ENCODE measurements at regions not wholly inside any gene's neighbourhood (a gene's known extent, or its start where the extent isn't known, plus 50 kb on each side); places are given as distances from the start of the nearest gene placed in this dataset.

- Histone ChIP-seq H2AFZ (ENCODE audit: low read depth) (no peak overlapping the region), H3K9me2 (no peaks in the 10 kb centered on the region), H3K4me2 (no peak overlapping the region), H4K20me1 (ENCODE audit: insufficient read depth) (no peaks in the 10 kb centered on the region), H3K79me2 (ENCODE audit: insufficient read depth) (no peaks in the 10 kb centered on the region), H3K4me3 (ENCODE audit: low read depth in 2 of 2, low read length in 1 of 2) (no peak overlapping the region), H3K36me3 (replicated peaks in 1 of 2; ENCODE audit: control insufficient read depth in 1 of 2, insufficient read depth in 2 of 2, low read length in 1 of 2) (no peaks in the 10 kb centered on the region), H3K4me1 (ENCODE audit: control insufficient read depth in 1 of 2, insufficient read depth in 2 of 2, low read depth in 1 of 2, low read length in 1 of 2) (no peaks in the 10 kb centered on the region), H3K9ac (no peak overlapping the region), H3F3A (replicated peaks; ENCODE audit: insufficient read depth) (no peaks in the 10 kb centered on the region), H3K27me3 (ENCODE audit: insufficient read depth) (no peaks in the 10 kb centered on the region), H3K9me3 (no peaks in the 10 kb centered on the region), H3K27ac (ENCODE audit: low read depth in 2 of 2, low read length in 1 of 2) (no peak overlapping the region)
- TF ChIP-seq ELF1 (IDR thresholded peaks at IDR 0.05) (no peak), RXRA (IDR thresholded peaks at IDR 0.05; ENCODE audit: borderline replicate concordance, low read depth) (no peak), GABPA (IDR thresholded peaks at IDR 0.05; ENCODE audit: low read depth) (no peak), RCOR1 (IDR thresholded peaks at IDR 0.05; ENCODE audit: low read length) (no peak), RAD21 (IDR thresholded peaks at IDR 0.05; ENCODE audit: low read length) (no peak), JUND (IDR thresholded peaks at IDR 0.05) (no peak)
- DNase-seq: no peak
- ChIA-PET POLR2A (no interaction called here), CTCF (no interaction called here)
- WGBS (ENCODE audit: low lambda C conversion rate): 61% methylated on average over 28 of the region's 43 CpGs
Measured at GRCh38 chr12:115598871-115599811, 678.4 kb downstream of the MED13L start.

GRCh38 chr12:115597157-115597712 is 680.3 kb downstream of the MED13L start:
- H3K27ac ChIP-seq (ENCODE audit: low read depth in 2 of 2, low read length in 1 of 2): no peak overlapping the region
- H3K4me3 ChIP-seq (ENCODE audit: low read depth in 2 of 2, low read length in 1 of 2): no peak overlapping the region
- ChIA-PET CTCF (interaction anchor here (0.8 kb wide), 1 partner anchor 320 kb away, joined by 3 read pairs; no protein-coding TSS in a partner anchor), POLR2A (no interaction called here)
- H3K4me1 ChIP-seq (ENCODE audit: control insufficient read depth in 1 of 2, insufficient read depth in 2 of 2, low read depth in 1 of 2, low read length in 1 of 2): no peaks in the 10 kb centered on the region
- no peaks in the 10 kb centered on the region for H3K9me3 ChIP-seq
- H3K9me2 ChIP-seq: no peaks in the 10 kb centered on the region
- H4K20me1 ChIP-seq (ENCODE audit: insufficient read depth): no peaks in the 10 kb centered on the region
- no peak for DNase-seq
- no peaks in the 10 kb centered on the region for H3K27me3 ChIP-seq (ENCODE audit: insufficient read depth)
- no peak for TF ChIP-seq MXI1 (IDR thresholded peaks at IDR 0.05; ENCODE audit: low read depth, low read length)
- no peak for TF ChIP-seq GABPA (IDR thresholded peaks at IDR 0.05; ENCODE audit: low read depth)
- no peak for TF ChIP-seq FOXJ3 (CRISPR knock-in tag; IDR thresholded peaks at IDR 0.05)
- TF ChIP-seq RXRA (IDR thresholded peaks at IDR 0.05; ENCODE audit: borderline replicate concordance, low read depth): no peak
- no peak for TF ChIP-seq TEAD4 (IDR thresholded peaks at IDR 0.05; ENCODE audit: borderline replicate concordance, insufficient read depth)
- TF ChIP-seq TCF12 (IDR thresholded peaks at IDR 0.05): no peak
- 50% methylated on average over 3 of the region's 3 CpGs for WGBS (ENCODE audit: low lambda C conversion rate)
- H3F3A ChIP-seq (replicated peaks; ENCODE audit: insufficient read depth): no peaks in the 10 kb centered on the region
- H3K4me2 ChIP-seq: no peak overlapping the region
- H3K36me3 ChIP-seq (replicated peaks in 1 of 2; ENCODE audit: control insufficient read depth in 1 of 2, insufficient read depth in 2 of 2, low read length in 1 of 2): no peaks in the 10 kb centered on the region
- H2AFZ ChIP-seq (ENCODE audit: low read depth): no peak overlapping the region
- H3K79me2 ChIP-seq (ENCODE audit: insufficient read depth): no peaks in the 10 kb centered on the region
- H3K9ac ChIP-seq: no peak overlapping the region

- CTCF ChIA-PET: no interaction called here
- 54% methylated on average over 9 of the region's 9 CpGs for WGBS (ENCODE audit: low lambda C conversion rate)
- TF ChIP-seq GATA2 (CRISPR knock-in tag; IDR thresholded peaks at IDR 0.05) (no peak), CTCF (IDR thresholded peaks at IDR 0.05) (no peak), SMC3 (IDR thresholded peaks at IDR 0.05; ENCODE audit: low read depth, low read length) (no peak), YY1 (IDR thresholded peaks at IDR 0.05; ENCODE audit: low read depth) (no peak), MAX (IDR thresholded peaks at IDR 0.05; ENCODE audit: low read depth) (no peak), CHD2 (IDR thresholded peaks at IDR 0.05; ENCODE audit: low read length, partially characterized antibody) (no peak), EZH2phosphoT487 (IDR thresholded peaks at IDR 0.05; ENCODE audit: borderline replicate concordance, low read depth) (no peak), NFIC (IDR thresholded peaks at IDR 0.05; ENCODE audit: borderline replicate concordance) (no peak), NRF1 (IDR thresholded peaks at IDR 0.05; ENCODE audit: low read depth, low read length) (no peak), RCOR1 (IDR thresholded peaks at IDR 0.05; ENCODE audit: low read length) (no peak)
Measured at GRCh38 chr12:115588131-115588530, 689.4 kb downstream of the MED13L start.

More at GRCh38 chr12:115588131-115588530, 689.4 kb downstream of the MED13L start:
- Histone ChIP-seq H3K27me3 (ENCODE audit: insufficient read depth) (no peaks in the 10 kb centered on the region), H3K9me2 (no peaks in the 10 kb centered on the region), H4K20me1 (ENCODE audit: insufficient read depth) (no peaks in the 10 kb centered on the region), H3K79me2 (ENCODE audit: insufficient read depth) (no peaks in the 10 kb centered on the region), H3K4me1 (ENCODE audit: control insufficient read depth in 1 of 2, insufficient read depth in 2 of 2, low read depth in 1 of 2, low read length in 1 of 2) (no peaks in the 10 kb centered on the region; a peak in 1 of 4 replicates), H3F3A (replicated peaks; ENCODE audit: insufficient read depth) (no peaks in the 10 kb centered on the region), H3K4me3 (ENCODE audit: low read depth in 2 of 2, low read length in 1 of 2) (no peak overlapping the region), H3K9ac (no peak overlapping the region), H2AFZ (ENCODE audit: low read depth) (no peak overlapping the region), H3K9me3 (no peaks in the 10 kb centered on the region), H3K27ac (ENCODE audit: low read depth in 2 of 2, low read length in 1 of 2) (no peak overlapping the region), H3K36me3 (replicated peaks in 1 of 2; ENCODE audit: control insufficient read depth in 1 of 2, insufficient read depth in 2 of 2, low read length in 1 of 2) (no peaks in the 10 kb centered on the region), H3K4me2 (no peak overlapping the region)
- POLR2A ChIA-PET: no interaction called here
- no peak for DNase-seq

Measured in SK-N-SH (cell line).